ACC112 (cell line): ENCODE measurements at regions not wholly inside any gene's neighbourhood (a gene's known extent, or its start where the extent isn't known, plus 50 kb on each side); places are given as distances from the start of the nearest gene placed in this dataset.

ENCODE experiments used
- H2AFZ ChIP-seq: fragments of 200-600 bp; sonication (generic); one replicate; pipeline ENCODE4 v1.6.0; 2017; ENCODE audit warnings: antibody characterized with exemption, low read length; ENCODE audit not compliant: unreplicated experiment
- H3K27ac ChIP-seq: fragments of 200-600 bp; sonication (generic); 2 replicates; pipeline ENCODE4 v1.5.1; 2014; ENCODE audit warnings: low read depth, mild to moderate bottlenecking, antibody characterized with exemption, low read length, moderate library complexity
- H3K27me3 ChIP-seq: fragments of 200-600 bp; sonication (generic); 2 replicates; pipeline ENCODE4 v1.6.1; 2014; ENCODE audit warnings: mild to moderate bottlenecking, antibody characterized with exemption, low read length, moderate library complexity, mixed read lengths; ENCODE audit not compliant: insufficient read depth
- H3K36me3 ChIP-seq: fragments of 200-600 bp; sonication (generic); 2 replicates; pipeline ENCODE4 v1.6.1; 2016; ENCODE audit warnings: mild to moderate bottlenecking, antibody characterized with exemption, low read length, moderate library complexity, mixed read lengths; ENCODE audit not compliant: insufficient read depth
- H3K4me1 ChIP-seq: fragments of 200-600 bp; sonication (generic); one replicate; pipeline ENCODE4 v1.6.1; 2016; ENCODE audit warnings: low read length, mixed read lengths; ENCODE audit not compliant: insufficient read depth, unreplicated experiment, control insufficient read depth
- H3K4me3 ChIP-seq: fragments of 200-600 bp; sonication (generic); 2 replicates; pipeline ENCODE4 v1.5.1; 2014; ENCODE audit warnings: mild to moderate bottlenecking, low read depth, low read length
- H3K79me2 ChIP-seq: fragments of 200-600 bp; sonication (generic); one replicate; pipeline ENCODE4 v1.6.0; 2016; ENCODE audit warnings: low read length; ENCODE audit not compliant: control insufficient read depth, unreplicated experiment, insufficient read depth

- H3K4me1 ChIP-seq: no peaks in the 10 kb centered on the region
- H3K4me3 ChIP-seq: no peak overlapping the region
Measured at GRCh38 chr21:16294128-16294527, 564.3 kb downstream of the USP25 start.

DNA sequence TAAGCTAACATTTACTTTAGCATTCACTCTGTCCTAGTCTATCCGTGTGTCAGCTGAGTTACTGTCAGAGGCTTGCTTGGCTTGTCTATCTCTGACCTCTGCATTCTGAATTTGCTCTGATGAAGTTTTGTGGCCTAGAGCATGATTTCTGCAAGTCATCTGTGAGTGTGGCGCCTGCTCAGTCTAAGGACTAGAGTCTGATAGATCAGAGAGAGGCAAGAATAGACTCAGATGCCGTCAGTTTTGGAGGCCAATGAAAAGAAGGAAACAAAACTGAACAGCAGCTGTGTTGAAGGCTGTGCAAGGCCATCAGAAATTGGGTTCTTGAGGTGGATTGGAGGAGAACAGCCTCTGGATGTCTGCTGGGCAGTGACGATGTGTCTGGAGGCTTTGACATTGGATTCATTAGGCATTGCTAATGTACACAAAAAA lies 573.1 kb downstream of the USP25 start:
- no peaks in the 10 kb centered on the region for H3K27me3 ChIP-seq
- peak overlapping the region; percentile 15 for H2AFZ ChIP-seq
- H3K27ac ChIP-seq: peak overlapping the region; percentile 9
- no peaks in the 10 kb centered on the region for H3K79me2 ChIP-seq
- H3K36me3 ChIP-seq: no peaks in the 10 kb centered on the region
- no peak overlapping the region for H3K4me3 ChIP-seq
- no peaks in the 10 kb centered on the region for H3K4me1 ChIP-seq

More at GRCh38 chr21:16294128-16294527, 564.3 kb downstream of the USP25 start:
- Histone ChIP-seq H2AFZ (no peak overlapping the region), H3K79me2 (no peaks in the 10 kb centered on the region), H3K27ac (no peak overlapping the region), H3K27me3 (no peaks in the 10 kb centered on the region), H3K36me3 (no peaks in the 10 kb centered on the region)

- Histone ChIP-seq H3K4me1 (no peaks in the 10 kb centered on the region), H3K27ac (no peak overlapping the region), H2AFZ (no peak overlapping the region), H3K79me2 (no peaks in the 10 kb centered on the region), H3K4me3 (no peak overlapping the region), H3K27me3 (no peaks in the 10 kb centered on the region), H3K36me3 (no peaks in the 10 kb centered on the region)
Measured at GRCh38 chr21:16304174-16305095, 574.7 kb downstream of the USP25 start.

DNA sequence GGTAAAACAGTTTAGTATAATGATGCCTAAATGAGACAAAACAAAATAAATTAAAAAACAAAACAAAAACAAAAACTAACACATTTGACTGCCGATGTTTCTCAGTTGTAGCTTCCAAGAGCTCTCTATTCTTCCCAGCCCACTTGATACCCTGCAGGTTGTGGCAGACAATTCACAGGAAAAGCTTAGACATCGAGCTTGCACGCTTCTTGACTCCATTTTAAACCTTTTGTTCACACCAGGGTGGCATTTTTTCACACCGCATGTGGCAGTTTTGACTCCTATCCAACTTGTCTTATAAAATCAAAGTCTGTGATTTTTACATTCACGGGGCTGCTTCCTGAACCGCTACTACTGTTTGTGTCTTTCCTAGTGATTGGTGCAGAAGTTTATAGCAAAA lies 575.9 kb downstream of the USP25 start:
- Histone ChIP-seq H3K4me1 (no peaks in the 10 kb centered on the region), H2AFZ (no peak overlapping the region), H3K27ac (no peak overlapping the region), H3K79me2 (no peaks in the 10 kb centered on the region), H3K27me3 (no peaks in the 10 kb centered on the region), H3K36me3 (no peaks in the 10 kb centered on the region), H3K4me3 (no peak overlapping the region)

DNA sequence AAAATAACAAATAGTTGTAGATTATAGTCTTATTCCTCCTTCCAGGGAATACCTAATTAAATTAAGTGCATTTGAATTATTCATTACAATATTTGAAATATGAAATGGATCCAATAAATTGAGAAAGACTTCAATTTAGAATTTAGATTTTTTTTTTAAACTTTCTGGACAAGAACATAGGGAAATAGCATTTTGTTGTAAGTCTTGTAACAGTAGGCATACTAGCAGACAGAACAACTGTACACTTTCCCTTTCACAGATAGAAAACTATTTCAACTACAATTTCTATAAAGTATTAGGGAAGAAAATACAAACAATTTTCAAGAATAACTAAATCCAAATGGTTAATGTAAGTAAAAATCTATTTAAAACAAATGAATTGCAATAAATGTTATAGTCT lies 577.5 kb downstream of the USP25 start:
- H2AFZ ChIP-seq: no peak overlapping the region
- H3K27ac ChIP-seq: no peak overlapping the region
- H3K4me1 ChIP-seq: no peaks in the 10 kb centered on the region
- H3K36me3 ChIP-seq: no peaks in the 10 kb centered on the region
- no peaks in the 10 kb centered on the region for H3K79me2 ChIP-seq
- no peaks in the 10 kb centered on the region for H3K27me3 ChIP-seq
- H3K4me3 ChIP-seq: no peak overlapping the region

DNA sequence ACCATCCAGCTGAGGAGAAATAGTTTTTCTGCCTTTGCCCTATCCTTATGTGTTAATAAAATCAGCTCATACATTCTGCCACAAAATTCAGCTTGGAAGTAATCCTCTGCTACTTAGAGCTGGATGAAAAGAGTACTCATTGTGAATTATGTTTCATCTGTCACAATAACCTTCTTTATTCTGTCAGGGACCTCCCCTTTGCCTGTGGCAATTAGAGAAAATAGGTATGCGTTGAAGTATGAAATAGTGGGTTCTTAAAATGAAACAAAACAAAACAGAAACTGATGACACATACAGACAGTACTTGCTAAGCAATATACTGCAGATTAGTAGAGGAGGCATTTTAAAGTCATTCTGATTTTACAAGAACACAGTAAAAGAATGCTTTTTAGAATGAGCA lies 578.5 kb downstream of the USP25 start:
- Histone ChIP-seq H3K4me3 (peak overlapping the region; percentile 73), H2AFZ (peak overlapping the region; percentile 97)

DNA sequence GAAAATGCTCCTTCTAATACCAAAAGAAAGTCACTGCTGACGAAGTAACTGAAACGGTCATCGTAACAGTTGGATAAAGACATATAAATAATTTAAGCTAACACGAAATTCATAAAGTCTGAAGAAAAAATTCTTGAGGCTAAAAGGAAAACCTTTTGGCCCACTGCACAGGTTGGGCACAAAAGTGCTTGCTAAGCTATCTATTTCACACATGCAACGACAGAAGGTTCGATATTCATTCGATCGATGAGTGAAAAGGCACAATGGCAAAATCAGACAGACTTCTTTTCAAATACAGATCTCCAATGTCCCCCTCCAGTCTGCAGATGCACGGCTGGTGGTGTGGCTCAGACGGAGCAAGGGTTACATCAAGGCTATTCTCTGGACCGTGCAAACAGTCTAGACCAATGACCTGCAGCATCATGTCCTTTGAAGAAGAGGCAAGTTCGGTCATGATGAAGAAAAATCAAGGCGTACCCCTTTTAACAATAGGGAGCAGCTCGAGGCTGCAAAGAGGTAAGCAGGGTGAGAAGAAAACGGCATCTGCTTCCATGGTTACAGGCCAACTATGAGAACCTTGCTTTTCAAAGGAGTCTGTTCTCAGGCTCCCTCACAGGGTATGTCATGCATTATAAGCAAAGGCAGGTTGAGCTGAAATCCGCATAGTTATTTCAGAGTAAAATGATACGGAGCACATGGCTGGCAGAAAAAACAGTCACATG lies 579.6 kb downstream of the USP25 start:
- Histone ChIP-seq H3K4me1 (no peaks in the 10 kb centered on the region), H3K79me2 (no peaks in the 10 kb centered on the region), H3K27ac (no peak overlapping the region), H3K4me3 (no peak overlapping the region), H3K36me3 (no peaks in the 10 kb centered on the region), H2AFZ (no peak overlapping the region), H3K27me3 (no peaks in the 10 kb centered on the region)

More for the DNA sequence above, 578.5 kb downstream of the USP25 start:
- H3K27me3 ChIP-seq: no peaks in the 10 kb centered on the region
- H3K27ac ChIP-seq: no peak overlapping the region
- H3K79me2 ChIP-seq: no peaks in the 10 kb centered on the region
- H3K36me3 ChIP-seq: no peaks in the 10 kb centered on the region
- H3K4me1 ChIP-seq: no peaks in the 10 kb centered on the region

- Histone ChIP-seq H3K27me3 (no peaks in the 10 kb centered on the region), H3K4me1 (no peaks in the 10 kb centered on the region), H3K79me2 (no peaks in the 10 kb centered on the region), H2AFZ (no peak overlapping the region), H3K4me3 (no peak overlapping the region), H3K36me3 (no peaks in the 10 kb centered on the region), H3K27ac (no peak overlapping the region)
Measured at GRCh38 chr21:16310176-16310575, 580.4 kb downstream of the USP25 start.

- no peak overlapping the region for H3K4me3 ChIP-seq
- H2AFZ ChIP-seq: no peak overlapping the region
- H3K79me2 ChIP-seq: no peaks in the 10 kb centered on the region
- no peaks in the 10 kb centered on the region for H3K36me3 ChIP-seq
- no peak overlapping the region for H3K27ac ChIP-seq
- no peaks in the 10 kb centered on the region for H3K4me1 ChIP-seq
- H3K27me3 ChIP-seq: no peaks in the 10 kb centered on the region
Measured at GRCh38 chr21:16311229-16311628, 581.4 kb downstream of the USP25 start.

DNA sequence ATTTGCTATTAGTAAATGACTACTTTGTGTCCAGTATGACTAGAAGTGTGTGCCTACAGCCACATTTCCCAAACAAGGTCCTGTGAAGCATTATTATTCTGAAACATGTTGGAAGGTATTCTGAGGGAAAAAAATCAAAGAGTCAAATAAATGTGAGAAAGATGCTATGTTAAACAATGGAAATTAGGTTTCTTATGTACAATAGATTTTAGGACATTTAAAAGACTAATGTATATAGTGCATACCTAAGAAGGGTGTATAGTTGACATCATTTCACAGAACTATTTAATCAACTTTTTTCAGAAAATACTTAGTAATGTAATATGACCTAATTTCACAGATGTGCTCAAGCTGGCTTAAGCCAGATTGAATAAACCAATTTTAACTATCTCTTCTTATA lies 582.5 kb downstream of the USP25 start:
- Histone ChIP-seq H2AFZ (no peak overlapping the region), H3K4me1 (no peaks in the 10 kb centered on the region), H3K79me2 (no peaks in the 10 kb centered on the region), H3K27ac (no peak overlapping the region), H3K27me3 (no peaks in the 10 kb centered on the region), H3K4me3 (no peak overlapping the region), H3K36me3 (no peaks in the 10 kb centered on the region)

DNA sequence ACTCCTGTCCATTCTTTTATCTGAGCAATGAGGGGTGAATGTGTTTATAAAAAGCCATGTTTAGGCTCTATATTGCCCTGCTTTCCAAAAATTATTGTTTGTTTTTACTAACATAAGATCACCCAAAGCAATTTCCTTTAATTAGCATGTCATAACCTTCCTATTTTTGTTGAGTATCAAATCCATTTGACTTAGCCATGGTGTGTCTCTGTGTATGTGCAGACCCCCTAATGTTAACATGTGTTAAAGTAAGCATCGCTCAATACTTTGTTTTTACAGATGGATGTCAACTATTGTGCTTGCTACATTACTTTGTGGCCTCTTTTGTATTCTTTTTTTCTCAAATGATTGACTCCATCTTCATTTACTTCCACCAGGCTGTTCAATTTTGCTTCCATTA lies 585.4 kb downstream of the USP25 start:
- no peaks in the 10 kb centered on the region for H3K79me2 ChIP-seq
- no peak overlapping the region for H3K27ac ChIP-seq
- no peaks in the 10 kb centered on the region for H3K36me3 ChIP-seq
- H3K4me3 ChIP-seq: no peak overlapping the region
- H3K27me3 ChIP-seq: no peaks in the 10 kb centered on the region
- H2AFZ ChIP-seq: no peak overlapping the region
- no peaks in the 10 kb centered on the region for H3K4me1 ChIP-seq
